ENCODE measurements at regions not wholly inside any gene's neighbourhood (a gene's known extent, or its start where the extent isn't known, plus 50 kb on each side); places are given as distances from the start of the nearest gene placed in this dataset.
"Not testable (repeated sequence)": the region's sequence is repeated elsewhere in the genome, so short reads cannot be mapped to it uniquely, and the experiment has no call there.

GRCh38 chr6:145067430-145067829 is 667.9 kb downstream of the EPM2A start:
- no peak for DNase-seq (ENCODE audit: low spot score)
- in situ Hi-C loops (cut with HindIII; ENCODE audit: low sequenced_read_pairs) = no loop called here

DNA sequence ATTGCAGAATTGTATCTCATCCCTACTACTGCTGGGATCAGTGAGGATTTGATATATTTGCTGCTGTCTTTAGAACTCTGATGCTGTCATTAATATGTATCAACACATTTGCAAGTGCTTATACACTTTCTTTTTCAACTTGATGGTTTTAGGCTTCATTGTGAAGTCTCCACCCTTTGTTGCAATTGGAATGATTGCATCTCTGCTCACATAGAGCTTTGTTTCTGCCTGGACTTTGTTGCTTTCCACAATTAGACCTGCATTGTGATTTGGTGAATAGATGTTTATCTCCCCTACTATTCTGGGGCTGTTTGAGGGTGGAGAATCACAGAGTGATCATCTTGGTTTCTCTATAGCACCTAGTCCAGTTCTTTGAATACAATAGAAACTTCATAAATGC is 666.7 kb downstream of the EPM2A start:
- in situ Hi-C loops (cut with HindIII; ENCODE audit: low sequenced_read_pairs) = no loop called here
- no peak for DNase-seq (ENCODE audit: low spot score)

- in situ Hi-C loops (cut with HindIII; ENCODE audit: low sequenced_read_pairs) = no loop called here
- no peak for DNase-seq (ENCODE audit: low spot score)
Observed at GRCh38 chr6:145069966-145070365, 665.4 kb downstream of the EPM2A start.

DNA sequence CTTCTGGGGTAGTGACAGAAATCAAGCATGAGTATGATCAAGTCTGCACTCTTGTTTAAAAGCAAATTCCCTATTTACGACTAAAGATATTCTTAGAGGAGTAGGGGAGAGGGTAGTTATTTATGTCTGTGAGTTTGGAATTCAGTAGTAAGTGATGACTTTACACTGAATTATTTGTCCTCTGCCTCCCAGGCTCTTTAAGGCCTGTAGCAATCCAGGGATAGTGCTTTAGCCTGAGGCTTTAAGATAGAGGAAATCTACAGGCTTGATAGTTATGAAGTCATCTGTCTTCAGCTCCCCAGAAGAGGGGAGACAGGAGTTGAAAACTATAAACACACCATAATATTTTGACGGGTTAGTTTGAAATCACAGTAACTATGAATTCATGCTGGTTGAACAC is 664.5 kb downstream of the EPM2A start:
- DNase-seq (ENCODE audit: low spot score) = no peak
- in situ Hi-C loops (cut with HindIII; ENCODE audit: low sequenced_read_pairs) = no loop called here

DNA sequence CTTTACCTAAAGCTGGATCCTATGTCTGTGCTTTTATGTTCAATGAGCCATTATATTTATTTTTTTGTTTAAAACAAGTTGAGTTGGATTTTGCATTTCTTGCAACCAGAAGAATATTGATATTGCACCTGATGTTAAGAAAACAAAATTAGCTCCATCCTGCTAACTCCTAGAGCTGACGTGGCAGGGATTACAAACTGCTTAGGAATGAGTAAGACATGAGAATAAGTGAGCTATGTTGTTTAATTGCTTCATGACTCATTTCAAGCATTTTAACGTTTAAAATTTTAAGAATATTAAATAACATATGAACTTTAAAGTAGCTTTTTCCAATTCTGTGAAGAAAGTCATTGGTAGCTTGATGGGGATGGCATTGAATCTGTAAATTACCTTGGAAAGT is 663.5 kb downstream of the EPM2A start:
- no peak for DNase-seq (ENCODE audit: low spot score)
- in situ Hi-C loops (cut with HindIII; ENCODE audit: low sequenced_read_pairs) = no loop called here

DNA sequence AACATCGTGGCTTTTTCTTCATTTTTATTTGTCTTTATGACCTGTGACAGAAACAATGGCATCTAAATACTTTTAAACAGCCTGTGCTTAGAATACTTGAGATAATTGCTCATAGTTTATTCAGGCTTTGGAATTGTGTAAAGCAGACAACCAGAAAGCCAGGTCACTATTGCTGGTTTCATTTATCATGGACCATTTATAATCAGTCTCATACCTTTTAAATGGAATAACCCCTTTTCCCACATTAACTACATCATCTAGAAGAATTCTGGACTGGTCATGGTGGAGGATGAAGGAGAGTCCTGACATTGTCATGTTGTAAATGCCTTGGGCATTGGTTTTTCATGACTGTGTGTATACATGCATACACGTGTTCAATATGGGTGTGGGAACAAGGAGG is 661.5 kb downstream of the EPM2A start:
- in situ Hi-C loops (cut with HindIII; ENCODE audit: low sequenced_read_pairs) = no loop called here
- no peak for DNase-seq (ENCODE audit: low spot score)

GRCh38 chr6:145074805-145075204 is 660.5 kb downstream of the EPM2A start:
- DNase-seq (ENCODE audit: low spot score) = no peak
- in situ Hi-C loops (cut with HindIII; ENCODE audit: low sequenced_read_pairs) = no loop called here

GRCh38 chr6:145075425-145075824 is 659.9 kb downstream of the EPM2A start:
- no peak for DNase-seq (ENCODE audit: low spot score)
- in situ Hi-C loops (cut with HindIII; ENCODE audit: low sequenced_read_pairs) = no loop called here

DNA sequence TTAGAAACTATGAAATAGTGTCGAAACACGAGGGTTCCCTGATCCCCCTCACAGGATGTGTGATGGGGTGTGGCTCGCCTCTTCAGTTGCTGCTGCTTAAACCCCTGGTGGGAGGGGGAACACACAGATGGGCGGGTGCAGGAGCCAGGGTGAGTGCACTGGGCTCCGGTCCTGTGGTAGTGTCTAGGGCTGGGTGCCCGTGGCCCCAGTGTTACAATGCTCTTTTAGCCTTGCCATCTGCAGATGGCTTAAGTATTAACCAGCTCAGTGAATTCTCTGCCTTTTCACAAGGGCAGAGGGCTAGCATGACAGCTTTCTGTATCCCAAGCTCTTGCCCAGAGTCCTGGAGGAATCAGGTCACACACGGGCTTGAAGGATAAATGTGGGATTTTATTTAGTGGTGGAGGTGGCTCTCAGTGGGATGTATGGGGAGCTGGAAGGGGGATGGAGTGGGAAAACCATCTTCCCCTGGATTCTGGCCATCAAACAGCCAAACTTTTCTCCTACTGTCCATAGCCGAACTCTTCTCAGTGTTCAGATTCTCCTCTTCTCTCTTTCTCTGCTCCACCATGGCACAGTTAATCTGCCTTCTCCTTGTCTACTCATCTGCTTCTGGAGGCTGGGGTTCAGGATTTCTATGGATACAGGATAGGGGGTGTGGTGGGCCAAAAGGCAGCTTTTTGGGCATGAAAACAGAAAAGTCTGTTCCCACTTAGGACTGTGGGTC is 659.0 kb downstream of the EPM2A start:
- in situ Hi-C loops (cut with HindIII; ENCODE audit: low sequenced_read_pairs) = no loop called here
- no peak for DNase-seq (ENCODE audit: low spot score)

DNA sequence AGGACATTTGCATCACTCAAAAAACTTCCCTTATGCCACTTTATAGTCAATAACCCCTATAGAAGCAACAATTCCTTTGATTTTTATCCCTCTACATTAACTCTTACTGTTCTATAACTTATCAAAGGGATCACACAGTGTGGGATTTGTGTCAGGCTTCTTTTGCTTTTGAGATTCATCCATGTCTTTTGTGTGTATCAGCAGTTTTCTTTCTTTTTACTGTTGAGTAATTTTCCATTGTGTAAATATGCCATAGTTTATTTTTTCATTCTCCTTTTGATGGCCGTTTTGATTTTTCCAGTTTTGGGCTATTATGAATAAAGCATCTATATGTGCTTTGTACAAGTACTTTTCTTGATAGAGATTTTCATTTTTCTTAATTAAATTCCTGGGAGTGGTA is 657.9 kb downstream of the EPM2A start:
- in situ Hi-C loops (cut with HindIII; ENCODE audit: low sequenced_read_pairs) = no loop called here
- no peak for DNase-seq (ENCODE audit: low spot score)

GRCh38 chr6:145080651-145081050 is 654.7 kb downstream of the EPM2A start:
- no peak for DNase-seq (ENCODE audit: low spot score)
- in situ Hi-C loops (cut with HindIII; ENCODE audit: low sequenced_read_pairs) = no loop called here

GRCh38 chr6:145081677-145082076 is 653.6 kb downstream of the EPM2A start:
- in situ Hi-C loops (cut with HindIII; ENCODE audit: low sequenced_read_pairs) = no loop called here
- DNase-seq (ENCODE audit: low spot score) = no peak

DNA sequence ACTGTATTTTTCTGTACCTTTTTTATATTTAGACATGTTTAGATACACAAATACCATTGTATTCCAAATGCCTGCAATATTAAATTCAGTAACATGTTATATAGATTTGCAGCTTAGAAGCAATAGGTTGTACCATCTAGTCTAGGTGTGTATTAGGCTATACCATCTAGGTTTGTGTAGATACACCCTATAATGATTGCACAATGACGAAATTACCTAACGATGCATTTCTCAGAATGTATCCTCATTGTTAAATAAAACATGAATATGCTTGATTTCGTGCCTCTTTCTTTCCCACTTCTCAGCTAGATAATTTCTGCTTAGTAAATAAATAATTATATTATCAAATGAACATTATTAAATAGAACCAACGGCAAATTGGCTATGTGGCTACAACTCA is 653.0 kb downstream of the EPM2A start:
- in situ Hi-C loops (cut with HindIII; ENCODE audit: low sequenced_read_pairs) = no loop called here

DNA sequence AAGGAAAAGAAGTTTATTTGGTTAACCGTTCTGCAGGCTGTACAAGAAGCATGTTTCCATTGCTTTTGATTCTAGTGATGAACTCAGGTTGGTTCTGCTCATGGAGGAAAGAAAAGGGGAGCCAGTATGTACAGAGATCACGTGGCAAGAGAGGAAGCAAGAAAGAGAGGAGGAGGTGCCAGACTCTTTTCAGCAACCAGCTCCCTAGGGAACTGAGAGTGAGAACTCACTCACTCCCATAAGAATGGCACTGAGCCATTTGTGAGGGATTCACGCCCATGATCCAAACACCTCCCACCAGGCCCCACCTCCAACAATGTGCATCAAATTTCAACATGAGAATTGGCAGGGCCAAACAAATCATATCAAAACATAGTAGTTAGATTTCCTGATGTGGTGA is 649.1 kb downstream of the EPM2A start:
- in situ Hi-C loops (cut with HindIII; ENCODE audit: low sequenced_read_pairs) = no loop called here
- DNase-seq (ENCODE audit: low spot score) = no peak

More for the DNA sequence above, 653.0 kb downstream of the EPM2A start:
- no peak for DNase-seq (ENCODE audit: low spot score)

DNA sequence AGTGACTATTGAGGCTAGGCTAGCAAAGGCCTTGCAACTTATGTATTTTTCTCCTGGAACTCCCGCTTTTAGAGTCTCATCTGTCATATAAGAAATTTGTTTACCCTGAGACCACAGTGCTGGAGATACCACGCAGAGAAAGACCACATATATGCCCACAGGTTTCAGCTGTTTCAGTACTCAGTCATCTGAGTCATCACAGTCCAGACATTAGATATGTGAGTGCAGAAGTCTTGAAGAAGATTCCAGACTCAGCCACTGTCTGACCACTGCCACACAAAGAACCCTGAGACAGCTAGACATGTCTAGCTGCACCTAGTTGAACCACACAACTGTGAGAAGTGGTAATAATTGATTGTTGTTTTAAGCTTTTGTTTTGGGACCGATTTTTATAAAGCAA is 648.3 kb downstream of the EPM2A start:
- no peak for DNase-seq (ENCODE audit: low spot score)
- in situ Hi-C loops (cut with HindIII; ENCODE audit: low sequenced_read_pairs) = no loop called here

- no peak for DNase-seq (ENCODE audit: low spot score)
- in situ Hi-C loops (cut with HindIII; ENCODE audit: low sequenced_read_pairs) = no loop called here
Observed at GRCh38 chr6:145090801-145091585, 644.3 kb downstream of the EPM2A start.

DNA sequence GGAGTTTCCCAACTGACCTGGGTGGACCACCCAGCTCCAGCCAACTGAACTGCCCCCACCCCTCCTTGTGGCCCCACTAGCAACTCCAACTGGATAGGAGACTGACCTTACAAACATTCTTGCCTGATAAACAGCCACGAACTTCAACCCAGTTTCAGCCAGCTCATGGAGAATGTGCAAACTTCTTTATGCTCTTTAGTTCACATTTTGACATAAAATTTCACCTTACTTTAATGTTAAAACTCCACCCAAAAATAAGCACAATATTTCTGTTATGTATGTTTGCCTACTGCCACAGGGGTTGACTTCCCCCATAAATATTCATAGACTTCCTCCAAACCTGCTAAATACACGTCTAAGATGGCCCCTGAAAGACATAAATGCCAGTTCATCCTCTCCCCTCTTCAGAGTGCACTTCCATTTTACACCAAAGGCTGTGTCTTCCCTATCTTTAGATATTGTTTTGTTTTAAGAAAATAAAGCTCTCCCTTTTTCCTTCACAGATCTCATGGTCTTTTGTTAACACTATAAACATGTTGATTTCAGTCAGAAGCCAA is 643.7 kb downstream of the EPM2A start:
- DNase-seq (ENCODE audit: low spot score) = no peak
- in situ Hi-C loops (cut with HindIII; ENCODE audit: low sequenced_read_pairs) = no loop called here

DNA sequence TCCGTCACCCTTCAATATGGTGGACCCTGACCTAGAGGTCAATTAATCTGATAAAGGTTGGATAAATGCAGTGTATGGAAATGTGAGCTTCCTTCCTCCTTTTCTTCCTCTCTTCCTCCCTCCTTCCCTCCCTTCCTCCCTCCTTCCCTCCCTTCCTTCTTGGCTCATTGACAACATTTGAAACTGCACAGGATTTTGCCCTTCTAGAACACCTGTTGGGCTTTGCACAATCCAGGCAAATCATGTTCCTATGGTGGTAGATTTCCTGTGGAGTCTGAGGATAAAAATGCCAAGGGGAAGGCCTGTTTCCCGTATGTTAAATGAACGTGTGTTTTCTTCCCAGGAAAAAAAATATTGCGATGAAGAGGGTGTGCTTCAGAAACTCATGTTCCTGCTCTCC is 642.8 kb downstream of the EPM2A start:
- no peak for DNase-seq (ENCODE audit: low spot score)
- in situ Hi-C loops (cut with HindIII; ENCODE audit: low sequenced_read_pairs) = no loop called here

- no peak for DNase-seq (ENCODE audit: low spot score)
- in situ Hi-C loops (cut with HindIII; ENCODE audit: low sequenced_read_pairs) = no loop called here
Observed at GRCh38 chr6:145093226-145093625, 642.1 kb downstream of the EPM2A start.

GRCh38 chr6:145096846-145097245 is 638.5 kb downstream of the EPM2A start:
- in situ Hi-C loops (cut with HindIII; ENCODE audit: low sequenced_read_pairs) = no loop called here
- no peak for DNase-seq (ENCODE audit: low spot score)

GRCh38 chr6:145098127-145098526 is 637.2 kb downstream of the EPM2A start:
- in situ Hi-C loops (cut with HindIII; ENCODE audit: low sequenced_read_pairs) = not testable (repeated sequence)

More at GRCh38 chr6:145098127-145098526, 637.2 kb downstream of the EPM2A start:
- not testable (repeated sequence) for DNase-seq (ENCODE audit: low spot score)
